Astrocyte of the spinal cord (primary cell): ENCODE measurements at regions not wholly inside any gene's neighbourhood (a gene's known extent, or its start where the extent isn't known, plus 50 kb on each side); places are given as distances from the start of the nearest gene placed in this dataset.

Experiments
- DNase-seq: peaks from one replicate; pipeline ENCODE4 v3.0.0; 2011; ENCODE audit warnings: low read depth, low spot score
- H3K4me3 ChIP-seq: 2 replicates; pipeline ENCODE4 v1.5.1; 2011; ENCODE audit warnings: low read depth, mild to moderate bottlenecking, low read length, moderate library complexity
- CTCF ChIP-seq: IDR thresholded peaks from 2 replicates; pipeline ENCODE4 v1.5.1; 2012; ENCODE audit warnings: low read depth, mild to moderate bottlenecking, low read length, inconsistent platforms
- in situ Hi-C: cut with HindIII; loops from 2 replicates; pipeline ENCODE4 v1.10.0; 2017; ENCODE audit warnings: low sequenced_read_pairs

DNA sequence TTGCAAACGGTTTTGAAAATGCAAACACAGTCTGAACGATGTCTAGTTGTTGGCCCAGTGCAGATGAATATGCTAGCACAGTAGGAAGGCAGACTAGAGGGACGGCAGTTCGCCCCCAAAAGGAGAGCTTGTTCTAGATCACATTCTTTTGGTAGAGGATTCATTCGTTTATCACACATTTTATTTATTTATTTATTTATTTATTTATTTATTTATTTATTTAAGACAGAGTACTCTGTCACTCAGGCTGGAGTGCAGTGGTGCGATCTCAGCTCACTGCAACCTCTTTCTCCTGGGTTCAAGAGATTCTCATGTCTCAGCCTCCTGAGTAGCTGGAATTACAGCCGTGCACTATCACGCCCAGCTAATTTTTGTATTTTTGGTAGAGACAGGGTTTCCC lies 59.4 kb upstream of the ZPBP start:
- TF ChIP-seq CTCF: no peak
- DNase-seq: no peak
- no peak overlapping the region for H3K4me3 ChIP-seq
- in situ Hi-C loops: no loop called here

GRCh38 chr7:50151661-50152060 lies 58.6 kb upstream of the ZPBP start:
- no peak for DNase-seq
- no peak for TF ChIP-seq CTCF
- no peak overlapping the region for H3K4me3 ChIP-seq
- in situ Hi-C loops: no loop called here

- in situ Hi-C loops: no loop called here
- DNase-seq: no peak
- no peak overlapping the region for H3K4me3 ChIP-seq
- no peak for TF ChIP-seq CTCF
These were observed 58.0 kb upstream of the ZPBP start for GRCh38 chr7:50151001-50151400.

- in situ Hi-C loops: no loop called here
- DNase-seq: no peak
- no peak for TF ChIP-seq CTCF
- no peak overlapping the region for H3K4me3 ChIP-seq
These were observed 56.3 kb upstream of the ZPBP start for GRCh38 chr7:50149369-50149768.

DNA sequence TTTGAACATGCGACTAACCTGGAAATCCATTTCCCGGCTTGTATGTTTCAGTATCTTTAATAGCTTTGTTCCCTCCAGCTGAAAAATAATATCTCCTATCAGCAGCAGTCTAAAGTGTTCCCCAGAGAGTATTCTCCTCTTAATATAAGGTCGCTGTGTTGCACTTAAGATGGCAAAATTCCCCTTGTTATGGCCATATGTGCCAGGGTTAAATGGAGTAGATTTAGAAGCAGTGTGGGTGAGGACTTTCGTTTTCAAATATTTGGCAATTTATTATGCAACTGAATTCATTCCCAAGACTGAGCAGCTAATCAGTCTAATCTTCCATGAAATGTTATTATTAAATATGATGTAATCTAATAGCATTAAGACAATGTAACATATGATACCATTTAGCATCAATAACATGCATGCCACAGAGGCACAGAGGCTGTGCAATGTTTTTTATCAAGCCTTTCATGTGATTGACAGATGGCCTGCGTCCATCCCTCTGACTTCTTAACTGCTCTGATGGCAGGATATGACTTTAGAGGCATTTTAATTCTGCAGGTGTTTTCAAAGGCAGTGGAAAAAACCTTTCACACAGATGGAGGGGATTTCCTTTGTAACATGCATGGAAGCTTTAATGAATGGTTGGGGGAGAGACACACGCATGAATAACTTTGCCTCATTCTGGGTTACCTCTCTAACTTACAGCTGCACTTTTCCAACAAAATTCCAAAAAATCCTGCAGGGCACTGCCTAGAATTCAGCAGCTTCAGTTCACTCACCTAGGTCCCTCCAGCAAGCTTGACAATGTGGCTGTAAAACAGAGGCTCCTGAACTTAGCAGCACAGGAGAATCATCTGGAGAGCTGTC lies 55.1 kb upstream of the ZPBP start:
- in situ Hi-C loops: no loop called here
- TF ChIP-seq CTCF: no peak
- no peak for DNase-seq
- no peak overlapping the region for H3K4me3 ChIP-seq

DNA sequence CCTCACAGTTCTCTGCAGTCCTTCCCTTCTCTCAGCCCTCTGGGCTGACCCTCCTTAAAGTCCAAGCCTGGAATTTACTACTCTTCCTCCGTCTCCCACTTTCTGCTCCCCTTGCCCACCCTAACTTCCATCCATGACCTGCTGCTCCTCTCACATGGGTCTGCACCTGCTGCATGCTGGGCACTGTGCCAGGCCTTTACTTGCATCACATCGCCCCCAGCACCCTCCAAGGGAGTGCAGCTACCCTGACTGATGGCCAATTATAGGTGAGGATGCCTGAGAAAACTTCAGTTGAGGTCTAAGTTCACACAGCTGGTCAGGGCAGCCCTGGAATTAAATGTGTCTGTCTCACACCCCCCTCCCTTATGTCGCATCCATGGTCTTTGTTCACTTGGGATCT lies 53.6 kb upstream of the ZPBP start:
- in situ Hi-C loops: no loop called here
- TF ChIP-seq CTCF: no peak
- no peak overlapping the region for H3K4me3 ChIP-seq
- DNase-seq: no peak
